ENCODE measurements at regions not wholly inside any gene's neighbourhood (a gene's known extent, or its start where the extent isn't known, plus 50 kb on each side); places are given as distances from the start of the nearest gene placed in this dataset.

GRCh38 chr1:58880592-58880991 lies 96.7 kb upstream of the JUN start:
- 95 to 100% methylated on average over 2 of the region's 2 CpGs for WGBS, 2 experiments (ENCODE audit: insufficient coverage in 1 of 2, insufficient read length in 1 of 2)
- no peak overlapping the region for H3K9ac ChIP-seq (ENCODE audit: extremely low read depth, low read length, poor library complexity, severe bottlenecking)
- no peak for DNase-seq
- H3K9me3 Mint-ChIP-seq, result no peaks in the 10 kb centered on the region
- no peaks in the 10 kb centered on the region for H3K9me3 ChIP-seq (ENCODE audit: control insufficient read depth, low read length)
- H3K36me3 ChIP-seq (ENCODE audit: control insufficient read depth, insufficient read depth, low read length), result no peaks in the 10 kb centered on the region
- peaks cover 27% of the 10 kb centered on the region for H3K4me1 Mint-ChIP-seq
- no peaks in the 10 kb centered on the region for H3K27me3 ChIP-seq (ENCODE audit: control insufficient read depth, insufficient read depth, low read length, poor library complexity, severe bottlenecking)
- no peaks in the 10 kb centered on the region for H3K36me3 Mint-ChIP-seq (ENCODE audit: low read depth)
- H3K27me3 Mint-ChIP-seq (ENCODE audit: insufficient read depth), result no peaks in the 10 kb centered on the region
- no peak overlapping the region for H3K4me3 ChIP-seq (ENCODE audit: low read length)
- no peak overlapping the region for H3K4me3 Mint-ChIP-seq
- H3K27ac Mint-ChIP-seq, result no peak overlapping the region
- TF ChIP-seq CTCF (conservative IDR thresholded peaks at IDR 0.05), result no peak
- H3K4me1 ChIP-seq (ENCODE audit: control insufficient read depth, insufficient read depth, low read length), result peaks cover 16% of the 10 kb centered on the region
- no peak overlapping the region for H3K27ac ChIP-seq (ENCODE audit: low read depth, low read length)

- H3K4me1 ChIP-seq (ENCODE audit: control insufficient read depth, insufficient read depth, low read length), result peaks cover 22% of the 10 kb centered on the region
- no peak overlapping the region for H3K9ac ChIP-seq (ENCODE audit: extremely low read depth, low read length, poor library complexity, severe bottlenecking)
- no peaks in the 10 kb centered on the region for H3K27me3 ChIP-seq (ENCODE audit: control insufficient read depth, insufficient read depth, low read length, poor library complexity, severe bottlenecking)
- Mint-ChIP-seq H3K4me1 (peaks cover 34% of the 10 kb centered on the region), H3K27me3 (ENCODE audit: insufficient read depth) (no peaks in the 10 kb centered on the region), H3K9me3 (no peaks in the 10 kb centered on the region), H3K4me3 (no peak overlapping the region), H3K36me3 (ENCODE audit: low read depth) (no peaks in the 10 kb centered on the region), H3K27ac (no peak overlapping the region)
- no peak overlapping the region for H3K27ac ChIP-seq (ENCODE audit: low read depth, low read length)
- TF ChIP-seq CTCF (conservative IDR thresholded peaks at IDR 0.05), result no peak
- no peak overlapping the region for H3K4me3 ChIP-seq (ENCODE audit: low read length)
- no peaks in the 10 kb centered on the region for H3K36me3 ChIP-seq (ENCODE audit: control insufficient read depth, insufficient read depth, low read length)
- H3K9me3 ChIP-seq (ENCODE audit: control insufficient read depth, low read length), result no peaks in the 10 kb centered on the region
- DNase-seq, result no peak
- WGBS, 2 experiments (ENCODE audit: insufficient coverage in 1 of 2, insufficient read length in 1 of 2), result 85 to 86% methylated on average over 1 to 3 of the region's 3 CpGs
Observed at GRCh38 chr1:58881471-58881994, 97.7 kb upstream of the JUN start.

GRCh38 chr1:58882322-58882948 lies 98.6 kb upstream of the JUN start:
- H3K36me3 ChIP-seq (ENCODE audit: control insufficient read depth, insufficient read depth, low read length), result no peaks in the 10 kb centered on the region
- H3K4me1 ChIP-seq (ENCODE audit: control insufficient read depth, insufficient read depth, low read length), result peaks cover 22% of the 10 kb centered on the region
- DNase-seq, result no peak
- no peak overlapping the region for H3K4me3 Mint-ChIP-seq
- H3K36me3 Mint-ChIP-seq (ENCODE audit: low read depth), result no peaks in the 10 kb centered on the region
- no peak overlapping the region for H3K27ac ChIP-seq (ENCODE audit: low read depth, low read length)
- H3K27ac Mint-ChIP-seq, result no peak overlapping the region
- no peaks in the 10 kb centered on the region for H3K9me3 ChIP-seq (ENCODE audit: control insufficient read depth, low read length)
- no peak overlapping the region for H3K4me3 ChIP-seq (ENCODE audit: low read length)
- 90 to 94% methylated on average over 8 to 12 of the region's 12 CpGs for WGBS, 2 experiments (ENCODE audit: insufficient coverage in 1 of 2, insufficient read length in 1 of 2)
- peaks cover 40% of the 10 kb centered on the region for H3K4me1 Mint-ChIP-seq
- H3K9me3 Mint-ChIP-seq, result no peaks in the 10 kb centered on the region
- H3K27me3 Mint-ChIP-seq (ENCODE audit: insufficient read depth), result peaks cover 2% of the 10 kb centered on the region
- no peak overlapping the region for H3K9ac ChIP-seq (ENCODE audit: extremely low read depth, low read length, poor library complexity, severe bottlenecking)
- H3K27me3 ChIP-seq (ENCODE audit: control insufficient read depth, insufficient read depth, low read length, poor library complexity, severe bottlenecking), result no peaks in the 10 kb centered on the region
- no peak for TF ChIP-seq CTCF (conservative IDR thresholded peaks at IDR 0.05)

All from endodermal cell (in vitro differentiated cells).